ENCODE measurements at regions not wholly inside any gene's neighbourhood (a gene's known extent, or its start where the extent isn't known, plus 50 kb on each side); places are given as distances from the start of the nearest gene placed in this dataset.
"Not testable (repeated sequence)": the region's sequence is repeated elsewhere in the genome, so short reads cannot be mapped to it uniquely, and the experiment has no call there.

GRCh38 chr9:31229976-31230375 lies 1154.5 kb upstream of the ACO1 start:
- DNase-seq (ENCODE audit: low spot score) = not testable (repeated sequence)

DNA sequence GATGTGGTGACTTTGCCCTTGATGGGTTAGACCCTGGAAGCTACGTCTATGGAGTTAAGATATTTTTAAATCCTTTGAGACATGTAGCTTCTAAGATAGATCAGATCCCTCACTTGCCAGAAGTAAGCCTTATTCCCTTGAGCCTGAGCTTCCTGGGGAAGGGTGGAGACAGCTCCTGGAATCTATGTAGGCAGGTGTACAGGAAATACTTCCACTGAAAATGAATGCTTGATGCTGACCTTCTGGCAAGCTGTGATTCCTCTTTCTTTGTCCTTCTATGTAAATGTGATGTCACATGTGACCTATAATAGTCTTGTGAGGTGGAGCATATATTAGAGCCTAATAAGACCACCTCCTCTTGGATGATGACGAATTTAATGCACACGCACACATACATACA lies 1152.0 kb upstream of the ACO1 start:
- no peak for DNase-seq (ENCODE audit: low spot score)

- DNase-seq (ENCODE audit: low spot score) = no peak
These were observed 1148.1 kb upstream of the ACO1 start for GRCh38 chr9:31236344-31236743.

DNA sequence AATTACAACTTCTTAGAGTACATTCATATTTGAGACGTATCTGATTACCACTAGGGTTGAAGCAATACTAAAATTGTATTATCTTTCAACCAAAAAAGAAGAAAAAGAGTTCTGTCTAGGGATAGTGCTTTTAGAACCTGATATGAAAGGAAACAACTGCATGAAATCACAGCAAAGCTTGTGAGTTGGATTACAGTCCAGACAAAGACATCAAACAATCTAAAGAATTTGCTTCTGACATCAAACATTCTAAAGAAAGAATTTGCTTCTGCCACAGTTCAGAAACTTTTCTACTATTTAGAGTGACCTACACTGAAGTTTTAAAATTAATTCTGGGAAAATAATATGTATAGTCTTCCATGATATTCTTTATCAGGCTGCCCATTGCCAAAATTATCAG lies 1141.1 kb upstream of the ACO1 start:
- no peak for DNase-seq (ENCODE audit: low spot score)

GRCh38 chr9:31248156-31248555 lies 1136.3 kb upstream of the ACO1 start:
- no peak for DNase-seq (ENCODE audit: low spot score)

DNA sequence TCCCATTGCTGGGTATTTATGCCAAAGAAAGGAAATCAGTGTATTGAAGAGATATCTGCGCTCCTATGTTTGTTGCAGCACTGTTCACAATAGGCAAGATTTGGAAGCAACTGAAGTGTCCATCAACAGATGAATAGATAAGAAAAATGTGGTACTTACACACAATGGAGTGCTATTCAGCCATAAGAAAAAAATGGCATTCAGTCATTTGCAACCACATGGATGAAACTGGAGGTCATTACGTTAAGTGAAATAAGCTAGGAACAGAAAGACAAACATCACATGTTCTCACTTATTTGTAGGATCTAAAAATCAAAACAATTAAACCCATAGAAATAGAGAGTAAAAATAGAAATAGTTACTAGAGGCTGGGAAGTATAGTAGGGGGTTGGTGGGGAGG lies 1133.1 kb upstream of the ACO1 start:
- DNase-seq (ENCODE audit: low spot score) = no peak

GRCh38 chr9:31253800-31254762 lies 1130.4 kb upstream of the ACO1 start:
- no peak for DNase-seq (ENCODE audit: low spot score)

DNA sequence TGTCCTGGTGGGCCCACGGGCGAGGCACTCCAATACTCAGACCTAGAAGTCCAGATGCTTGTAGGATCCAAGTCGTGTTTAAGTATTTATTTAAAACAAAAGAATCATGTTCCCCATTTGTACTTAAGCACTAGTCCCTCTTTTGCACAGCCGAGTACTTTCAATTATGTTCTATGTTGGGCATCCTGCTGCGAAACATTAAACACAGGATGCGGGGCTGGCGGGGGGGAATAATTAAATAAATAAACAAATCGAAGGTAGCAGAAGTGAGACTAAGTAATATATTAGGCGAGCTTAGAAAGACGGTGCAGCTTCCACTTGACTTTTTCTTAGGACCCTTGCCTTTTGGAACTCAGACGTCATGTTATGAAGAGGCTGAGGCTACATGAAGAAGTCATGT lies 1129.2 kb upstream of the ACO1 start:
- no peak for DNase-seq (ENCODE audit: low spot score)

DNA sequence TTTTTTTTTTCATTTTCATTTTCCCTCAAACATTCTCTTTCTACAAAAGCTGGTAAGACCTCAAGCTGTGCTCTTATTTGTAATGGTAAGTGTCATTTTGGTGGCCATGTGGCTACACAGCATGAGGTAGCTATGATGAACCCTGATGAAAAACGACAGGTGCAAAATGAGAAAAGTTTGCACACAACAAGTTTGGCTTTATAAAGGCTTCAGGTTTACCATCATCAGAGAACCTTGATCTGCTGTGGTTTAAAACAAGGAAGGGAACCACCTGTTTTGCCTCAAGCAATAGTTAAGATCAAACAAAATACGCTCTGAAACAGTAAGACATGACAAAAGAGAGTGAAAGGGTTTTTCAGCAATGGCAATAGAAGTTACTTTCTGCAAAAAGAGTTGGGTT lies 1124.6 kb upstream of the ACO1 start:
- DNase-seq (ENCODE audit: low spot score) = no peak

DNA sequence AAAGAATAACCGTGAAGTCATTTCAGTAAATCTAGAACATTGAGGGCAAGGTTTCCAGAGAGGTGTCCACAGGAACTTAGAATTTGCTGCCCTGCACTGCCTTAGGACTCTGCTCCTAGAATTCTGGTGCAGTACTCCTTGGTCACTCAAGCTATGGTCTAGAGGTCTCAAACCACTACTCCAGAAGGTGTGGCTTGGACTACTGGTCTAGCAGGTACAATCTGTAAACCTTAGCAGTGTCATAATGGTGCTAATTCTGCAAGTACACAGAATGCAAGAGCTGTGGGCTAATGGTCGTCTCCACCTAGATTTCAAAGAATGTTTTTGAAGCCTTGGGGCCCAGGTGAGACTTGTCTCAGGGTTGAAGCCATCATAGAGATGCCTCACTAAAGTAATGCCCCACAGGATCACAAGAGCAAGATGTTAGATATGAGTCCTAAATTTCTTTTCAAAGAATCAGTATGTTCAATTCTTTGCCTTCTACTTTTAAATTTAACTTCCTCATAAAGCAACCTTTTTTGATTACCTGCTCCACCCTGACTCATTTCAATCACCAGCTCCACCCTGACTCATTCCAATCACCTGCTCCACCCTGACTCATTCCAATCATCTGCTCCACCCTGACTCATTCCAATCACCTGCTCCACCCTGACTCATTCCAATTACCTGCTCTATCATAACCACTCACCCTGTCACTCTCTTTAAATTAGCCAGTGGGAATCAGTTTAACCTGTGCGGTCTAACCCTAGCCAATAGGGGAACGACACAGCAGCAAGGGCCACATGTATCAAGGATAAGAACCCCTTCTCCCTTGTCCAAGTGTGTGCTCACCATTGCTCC lies 1111.8 kb upstream of the ACO1 start:
- DNase-seq (ENCODE audit: low spot score) = no peak

- DNase-seq (ENCODE audit: low spot score) = no peak
These were observed 1109.0 kb upstream of the ACO1 start for GRCh38 chr9:31275419-31275818.

DNA sequence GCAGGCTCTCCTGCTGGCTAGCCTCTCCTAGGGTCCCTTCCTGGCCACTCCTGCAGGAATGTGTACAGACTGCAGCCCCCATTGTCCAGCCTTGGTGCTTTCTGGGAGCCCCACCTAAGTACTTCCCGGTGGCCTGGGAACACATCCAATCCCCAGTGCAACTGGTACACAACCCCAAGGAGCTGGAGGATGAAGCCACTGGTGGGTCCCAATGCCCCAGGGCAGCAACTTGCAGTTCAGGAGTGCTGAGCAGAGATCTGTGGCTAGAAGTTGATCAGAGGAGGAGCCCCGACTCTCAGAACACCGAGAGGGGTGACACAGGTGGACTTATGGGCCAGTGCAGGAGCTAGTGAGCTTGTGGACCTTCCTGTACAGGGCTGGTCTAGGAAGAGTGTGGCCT lies 1093.7 kb upstream of the ACO1 start:
- DNase-seq (ENCODE audit: low spot score) = no peak

GRCh38 chr9:31302620-31303418 lies 1081.6 kb upstream of the ACO1 start:
- DNase-seq (ENCODE audit: low spot score) = no peak

GRCh38 chr9:31304576-31304975 lies 1079.9 kb upstream of the ACO1 start:
- no peak for DNase-seq (ENCODE audit: low spot score)

GRCh38 chr9:31314241-31314640 lies 1070.2 kb upstream of the ACO1 start:
- DNase-seq (ENCODE audit: low spot score) = no peak

DNA sequence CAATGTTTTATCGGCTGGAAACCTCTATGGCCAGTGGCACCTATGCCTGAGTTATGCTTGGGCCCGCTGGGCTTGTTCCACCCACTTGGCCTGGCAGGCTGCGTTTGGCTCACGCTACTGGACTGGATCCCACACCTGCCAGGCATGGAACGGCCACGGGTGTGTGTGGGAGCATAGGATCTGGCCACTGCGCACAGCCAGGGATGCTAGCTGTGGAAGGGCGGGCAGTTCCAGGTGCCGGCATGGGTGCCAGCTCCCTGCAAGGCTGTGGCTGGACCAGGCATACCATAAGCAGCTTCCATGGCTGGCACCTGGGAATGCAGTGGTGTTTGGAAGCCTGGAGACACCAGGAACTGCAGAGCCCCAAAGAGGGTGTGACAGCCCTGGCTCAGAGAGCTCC lies 1063.9 kb upstream of the ACO1 start:
- DNase-seq (ENCODE audit: low spot score) = no peak

DNA sequence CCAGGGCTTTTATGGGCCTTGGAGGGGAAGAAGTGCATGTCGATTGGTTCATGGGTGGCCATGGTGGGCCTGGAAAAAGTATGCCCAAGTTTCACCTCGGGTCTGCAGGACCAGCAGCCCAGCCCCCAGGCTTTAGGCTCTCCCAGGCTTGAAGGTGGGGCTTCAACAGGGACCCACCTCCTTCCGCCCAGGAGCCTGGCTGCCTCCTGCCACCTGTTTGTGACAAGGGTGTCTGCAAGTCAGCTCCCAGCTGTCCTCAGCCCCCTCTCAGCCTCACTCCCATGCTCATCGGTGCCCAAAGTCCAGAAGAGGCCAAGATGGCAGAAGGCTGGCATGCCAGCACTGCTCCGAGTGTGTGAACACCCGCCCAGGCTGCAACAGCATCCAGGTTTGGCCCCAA lies 1063.2 kb upstream of the ACO1 start:
- no peak for DNase-seq (ENCODE audit: low spot score)

- DNase-seq (ENCODE audit: low spot score) = no peak
These were observed 1062.8 kb upstream of the ACO1 start for GRCh38 chr9:31321686-31322085.

DNA sequence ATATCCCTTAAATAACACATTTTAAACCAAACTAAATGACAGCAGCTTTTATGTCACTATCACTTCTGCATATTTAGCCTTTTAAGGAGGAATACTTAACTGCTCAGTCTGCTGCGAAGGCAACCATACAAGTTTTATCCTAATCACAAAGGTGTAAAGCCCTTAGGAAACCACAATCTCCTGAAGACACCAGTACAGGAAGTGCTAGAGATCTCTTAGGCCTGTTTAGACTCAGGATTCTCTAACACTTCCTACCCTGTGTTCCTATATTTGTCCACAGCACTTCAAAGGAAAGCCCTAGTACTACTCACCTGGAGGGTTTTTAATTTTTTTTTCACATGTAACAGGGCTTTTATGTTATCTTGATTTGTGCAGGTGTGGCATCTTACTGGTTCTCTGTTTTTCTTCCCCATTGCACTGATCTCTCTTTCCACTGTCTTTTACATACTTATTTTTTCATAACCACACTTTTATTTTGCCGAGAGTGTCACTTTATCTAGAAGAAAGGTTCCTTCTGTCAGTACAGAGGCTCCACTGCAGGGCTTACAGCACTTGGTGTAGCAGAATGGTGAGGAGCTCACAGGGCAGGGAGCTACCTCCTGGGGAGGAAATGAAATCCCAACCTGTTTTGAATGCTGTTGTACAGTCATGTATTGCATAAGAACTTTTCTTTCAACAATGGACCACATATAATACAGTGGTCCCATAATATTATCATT lies 1060.6 kb upstream of the ACO1 start:
- DNase-seq (ENCODE audit: low spot score) = no peak

DNA sequence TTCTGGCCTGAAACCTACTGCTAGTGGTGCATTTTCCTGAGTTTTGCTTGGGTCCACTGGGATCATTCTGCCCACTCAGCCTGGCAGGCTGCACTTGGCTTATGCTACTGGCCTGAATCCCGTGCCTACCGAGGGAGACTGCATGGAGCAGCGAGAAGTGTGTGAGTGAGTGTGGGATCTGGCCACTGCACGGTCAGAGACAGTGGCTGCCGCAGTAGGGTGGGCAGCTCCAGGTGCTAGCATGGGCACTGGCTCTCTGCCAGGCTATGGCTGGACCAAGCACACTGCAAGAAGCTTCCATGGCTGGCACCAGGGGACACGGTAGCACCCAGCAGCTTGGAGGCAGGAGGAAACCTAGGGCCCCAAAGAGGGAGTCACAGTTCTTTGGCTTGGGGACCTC lies 1058.7 kb upstream of the ACO1 start:
- no peak for DNase-seq (ENCODE audit: low spot score)

DNA sequence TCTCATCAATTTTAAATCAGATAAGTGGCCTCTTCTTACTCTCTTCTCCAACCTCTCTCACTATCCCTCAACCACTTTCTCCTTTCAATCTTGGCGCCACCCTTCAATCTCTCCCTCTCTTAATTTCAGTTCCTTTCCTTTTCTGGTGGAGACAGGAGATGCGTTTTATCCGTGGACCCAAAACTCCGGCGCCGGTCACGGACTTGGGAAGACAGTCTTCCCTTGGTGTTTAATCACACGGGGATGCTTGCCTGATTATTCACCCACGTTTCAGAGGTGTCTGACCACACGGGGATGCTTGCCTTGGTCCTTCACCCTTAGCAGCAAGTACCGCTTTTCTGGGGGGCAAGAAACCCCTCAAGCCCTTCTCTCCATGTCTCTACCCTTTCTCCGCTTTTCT lies 1057.6 kb upstream of the ACO1 start:
- not testable (repeated sequence) for DNase-seq (ENCODE audit: low spot score)
